Upper lobe of left lung (tissue), 6 donors: ENCODE measurements at regions not wholly inside any gene's neighbourhood (a gene's known extent, or its start where the extent isn't known, plus 50 kb on each side); places are given as distances from the start of the nearest gene placed in this dataset.
A peak's percentile ranks its signal among the peaks of the same experiment; 100 is the strongest.

ENCODE experiments used
- ATAC-seq, 2 donors: fragments of 200-7000 bp; cut with Tn5 transposase; one replicate each; pipeline ENCODE4 v1.9.1; 2022; ENCODE audit warnings: mild to moderate bottlenecking in 2 of 2, moderate library complexity in 2 of 2; ENCODE audit not compliant: low FRiP score in 2 of 2
- DNase-seq, 2 donors: peaks; one replicate each; pipeline ENCODE4 v3.0.0-alpha.2; 2019 to 2020
- H3K27ac ChIP-seq, 4 donors: fragments of 200-600 bp; sonication (generic); one replicate each; pipeline ENCODE4 v1.5.1; 2016 to 2019
- H3K27me3 ChIP-seq, 4 donors: fragments of 200-600 bp; sonication (generic); one replicate each; pipeline ENCODE4 v1.5.1; 2017 to 2019
- H3K36me3 ChIP-seq, 4 donors: fragments of 200-600 bp; sonication (generic); one replicate each; pipeline ENCODE4 v1.5.1; 2016 to 2019
- H3K4me1 ChIP-seq, 4 donors: fragments of 200-600 bp; sonication (generic); one replicate each; pipeline ENCODE4 v1.5.1; 2018 to 2019
- H3K4me3 ChIP-seq, 4 donors: fragments of 200-600 bp; sonication (generic); one replicate each; pipeline ENCODE4 v1.5.1; 2017 to 2019; ENCODE audit warnings: mild to moderate bottlenecking in 2 of 4, moderate library complexity in 1 of 4
- H3K9me3 ChIP-seq, 4 donors: fragments of 200-600 bp; sonication (generic); one replicate each; pipeline ENCODE4 v1.5.1; 2018 to 2019
- CTCF ChIP-seq, 6 experiments: fragments of 450-650 bp in 4 of 6; fragments of 200-600 bp in 2 of 6; sonication (generic) in 2 of 6; IDR thresholded peaks; one replicate each; pipeline ENCODE4 v1.5.1; 2016 to 2019; ENCODE audit warnings: antibody characterized with exemption in 6 of 6
- EP300 ChIP-seq, 4 donors: sonication (generic); formaldehyde crosslinking; IDR thresholded peaks; one replicate each; pipeline ENCODE4 v1.5.1; 2017; ENCODE audit warnings: antibody characterized with exemption in 4 of 4, control low read depth in 2 of 4
- POLR2A ChIP-seq, 4 donors: fragments of 450-650 bp; IDR thresholded peaks; one replicate each; pipeline ENCODE4 v1.5.1; 2016 to 2017; ENCODE audit warnings: antibody characterized with exemption in 4 of 4, mild to moderate bottlenecking in 2 of 4
- POLR2AphosphoS5 ChIP-seq, 2 donors: sonication (generic); formaldehyde crosslinking; IDR thresholded peaks; one replicate each; pipeline ENCODE4 v1.5.1; 2017; ENCODE audit warnings: antibody characterized with exemption in 2 of 2
- WGBS, 2 donors: methylation state at CpG; one replicate each; pipeline ENCODE4 v1.1.5; 2017 to 2018; 5-methylcytosine and 5-hydroxymethylcytosine counted together
- donor health status: DM: no; HTN: no; CAD: no; lungs with moderate emphysema.
- donor health status: DM: no; HTN: yes; CAD: no; lungs with severe emphysema.

GRCh38 chr1:232292239-232292638, 337.7 kb downstream of the SIPA1L2 start:
- Histone ChIP-seq H3K4me1 (peaks cover 0 to 10% (median 0%) of the 10 kb centered on the region in 4 donors), H3K4me3 (no peak overlapping the region), H3K27ac (no peak overlapping the region), H3K9me3 (no peaks in the 10 kb centered on the region), H3K27me3 (no peaks in the 10 kb centered on the region), H3K36me3 (no peaks in the 10 kb centered on the region)
- DNase-seq (no peak), ATAC-seq (no peak)
- TF ChIP-seq CTCF (IDR thresholded peaks at IDR 0.05) (no peak), POLR2A (IDR thresholded peaks at IDR 0.05) (no peak), POLR2AphosphoS5 (IDR thresholded peaks at IDR 0.05) (no peak), EP300 (IDR thresholded peaks at IDR 0.05) (no peak)
- WGBS, 2 donors: 35% methylated on average over 2 of the region's 2 CpGs

- ATAC-seq: no peak
- WGBS, 2 donors: 24 to 40% methylated on average over 1 of the region's 1 CpG
- no peak for DNase-seq
These were observed 338.3 kb downstream of the SIPA1L2 start for GRCh38 chr1:232291681-232292080.

GRCh38 chr1:232291261-232291660, 338.7 kb downstream of the SIPA1L2 start:
- ATAC-seq (peak in 1 of 2 donors; percentile 65), DNase-seq (no peak)
- Histone ChIP-seq H3K9me3 (no peaks in the 10 kb centered on the region), H3K4me3 (no peak overlapping the region), H3K36me3 (no peaks in the 10 kb centered on the region), H3K4me1 (peaks cover 0 to 10% (median 0%) of the 10 kb centered on the region in 4 donors), H3K27me3 (no peaks in the 10 kb centered on the region), H3K27ac (no peak overlapping the region)
- TF ChIP-seq EP300 (IDR thresholded peaks at IDR 0.05) (no peak), POLR2AphosphoS5 (IDR thresholded peaks at IDR 0.05) (no peak), CTCF (IDR thresholded peaks at IDR 0.05) (no peak), POLR2A (IDR thresholded peaks at IDR 0.05) (no peak)
- 79 to 80% methylated on average over 4 of the region's 4 CpGs for WGBS, 2 donors

More at GRCh38 chr1:232291681-232292080, 338.3 kb downstream of the SIPA1L2 start:
- no peak overlapping the region for H3K4me3 ChIP-seq
- H3K9me3 ChIP-seq: no peaks in the 10 kb centered on the region
- no peak overlapping the region for H3K27ac ChIP-seq
- peaks cover 0 to 10% (median 0%) of the 10 kb centered on the region in 4 donors for H3K4me1 ChIP-seq
- no peaks in the 10 kb centered on the region for H3K27me3 ChIP-seq
- no peaks in the 10 kb centered on the region for H3K36me3 ChIP-seq
- TF ChIP-seq POLR2AphosphoS5 (IDR thresholded peaks at IDR 0.05) (no peak), EP300 (IDR thresholded peaks at IDR 0.05) (no peak), POLR2A (IDR thresholded peaks at IDR 0.05) (no peak), CTCF (IDR thresholded peaks at IDR 0.05) (no peak)

GRCh38 chr1:232290570-232290969, 339.4 kb downstream of the SIPA1L2 start:
- Histone ChIP-seq H3K4me1 (peaks cover 0 to 10% (median 0%) of the 10 kb centered on the region in 4 donors), H3K36me3 (no peaks in the 10 kb centered on the region), H3K27me3 (no peaks in the 10 kb centered on the region), H3K27ac (no peak overlapping the region), H3K9me3 (no peaks in the 10 kb centered on the region), H3K4me3 (no peak overlapping the region)
- no peak for TF ChIP-seq POLR2A (IDR thresholded peaks at IDR 0.05)
- no peak for TF ChIP-seq CTCF (IDR thresholded peaks at IDR 0.05)
- no peak for TF ChIP-seq EP300 (IDR thresholded peaks at IDR 0.05)
- no peak for TF ChIP-seq POLR2AphosphoS5 (IDR thresholded peaks at IDR 0.05)
- ATAC-seq (no peak), DNase-seq (no peak)
